BJ (cell line): ENCODE measurements at regions not wholly inside any gene's neighbourhood (a gene's known extent, or its start where the extent isn't known, plus 50 kb on each side); places are given as distances from the start of the nearest gene placed in this dataset.
"Not testable (repeated sequence)": the region's sequence is repeated elsewhere in the genome, so short reads cannot be mapped to it uniquely, and the experiment has no call there.

Experiments used
- CTCF ChIA-PET: fragments of 350-600 bp; formaldehyde crosslinking; extraction: SDS; loops from one replicate; lab custom pipeline; 2021; ENCODE audit warnings: antibody characterized with exemption, inconsistent platforms; lab: Yijun Ruan, JAX
- POLR2A ChIA-PET: fragments of 300-600 bp; sonication (Branson Sonifier 250); formaldehyde crosslinking; extraction: SDS; loops from one replicate; lab custom pipeline; 2021; ENCODE audit warnings: antibody characterized with exemption; lab: Charles Lee
- DNase-seq: peaks from one replicate; pipeline ENCODE4 v3.0.0-alpha.2; 2011; ENCODE audit warnings: low read depth
- H3K27me3 ChIP-seq: 2 replicates; pipeline ENCODE4 v1.6.0; 2011; ENCODE audit warnings: low read length; ENCODE audit not compliant: control insufficient read depth, insufficient read depth
- H3K36me3 ChIP-seq: 2 replicates; pipeline ENCODE4 v1.5.1; 2011; ENCODE audit warnings: low read length; ENCODE audit not compliant: control insufficient read depth, insufficient read depth
- H3K4me3 ChIP-seq: 2 replicates; pipeline ENCODE4 v1.5.1; 2011; ENCODE audit warnings: low read depth, mild to moderate bottlenecking, control low read depth, low read length
- TF ChIP-seq, protein P1 (sequence below): IDR thresholded peaks from 2 replicates; pipeline ENCODE4 v1.5.1; 2011; ENCODE audit warnings: low read depth, mild to moderate bottlenecking, control low read depth, inconsistent platforms, low read length, moderate library complexity; ENCODE audit not compliant: insufficient read depth

DNA sequence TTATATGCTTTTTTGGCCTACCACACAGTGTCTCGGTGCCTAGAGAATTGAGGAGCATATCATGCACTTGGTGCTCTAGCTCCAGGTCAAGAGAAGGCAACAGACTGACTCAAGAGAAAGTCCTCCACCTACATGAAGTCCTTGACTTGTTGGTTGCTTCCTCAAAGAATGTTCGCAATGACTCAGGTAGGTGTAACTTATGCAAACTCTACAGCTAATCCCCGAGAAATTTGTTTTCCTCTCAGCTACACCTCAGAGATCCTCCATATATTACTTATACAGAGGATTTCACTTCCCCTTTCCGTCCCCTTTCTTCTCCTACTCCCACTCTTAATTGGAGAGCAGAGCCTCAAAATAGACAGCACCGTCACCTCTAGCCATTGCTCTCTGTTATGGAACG, 1013.1 kb downstream of the KCNMA1 start:
- H3K4me3 ChIP-seq: no peak overlapping the region
- CTCF ChIA-PET: interaction anchor here (0.8 kb wide), 1 partner anchor 39 kb away, joined by 3 read pairs; no protein-coding TSS in a partner anchor
- H3K36me3 ChIP-seq: no peaks in the 10 kb centered on the region
- H3K27me3 ChIP-seq: no peaks in the 10 kb centered on the region
- POLR2A ChIA-PET: no interaction called here
- TF ChIP-seq, protein P1, sequence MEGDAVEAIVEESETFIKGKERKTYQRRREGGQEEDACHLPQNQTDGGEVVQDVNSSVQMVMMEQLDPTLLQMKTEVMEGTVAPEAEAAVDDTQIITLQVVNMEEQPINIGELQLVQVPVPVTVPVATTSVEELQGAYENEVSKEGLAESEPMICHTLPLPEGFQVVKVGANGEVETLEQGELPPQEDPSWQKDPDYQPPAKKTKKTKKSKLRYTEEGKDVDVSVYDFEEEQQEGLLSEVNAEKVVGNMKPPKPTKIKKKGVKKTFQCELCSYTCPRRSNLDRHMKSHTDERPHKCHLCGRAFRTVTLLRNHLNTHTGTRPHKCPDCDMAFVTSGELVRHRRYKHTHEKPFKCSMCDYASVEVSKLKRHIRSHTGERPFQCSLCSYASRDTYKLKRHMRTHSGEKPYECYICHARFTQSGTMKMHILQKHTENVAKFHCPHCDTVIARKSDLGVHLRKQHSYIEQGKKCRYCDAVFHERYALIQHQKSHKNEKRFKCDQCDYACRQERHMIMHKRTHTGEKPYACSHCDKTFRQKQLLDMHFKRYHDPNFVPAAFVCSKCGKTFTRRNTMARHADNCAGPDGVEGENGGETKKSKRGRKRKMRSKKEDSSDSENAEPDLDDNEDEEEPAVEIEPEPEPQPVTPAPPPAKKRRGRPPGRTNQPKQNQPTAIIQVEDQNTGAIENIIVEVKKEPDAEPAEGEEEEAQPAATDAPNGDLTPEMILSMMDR: no peak
- DNase-seq: no peak

- Histone ChIP-seq H3K27me3 (no peaks in the 10 kb centered on the region), H3K36me3 (no peaks in the 10 kb centered on the region), H3K4me3 (no peak overlapping the region)
- ChIA-PET CTCF (no interaction called here), POLR2A (no interaction called here)
- TF ChIP-seq, protein P1: no peak
- no peak for DNase-seq
Observed at GRCh38 chr10:76621886-76622620, 1015.6 kb downstream of the KCNMA1 start.

DNA sequence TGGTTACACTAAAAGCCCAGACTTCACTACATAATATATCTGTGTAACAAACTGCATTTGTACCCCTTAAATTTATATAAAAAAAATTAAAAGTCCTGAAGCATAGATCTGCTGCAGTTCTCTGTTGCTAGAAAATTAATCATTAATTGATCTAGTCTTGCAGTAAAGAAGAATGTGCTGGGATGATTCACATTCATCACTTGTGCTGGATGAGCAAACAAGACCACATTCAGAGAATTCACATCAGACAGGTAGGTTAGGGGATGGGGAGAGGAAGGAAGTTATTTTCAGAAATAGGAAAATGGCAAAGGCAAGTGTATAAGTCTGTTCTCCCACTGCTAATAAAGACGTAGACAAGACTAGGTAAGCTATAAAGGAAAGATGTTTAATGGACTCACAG, 1019.0 kb downstream of the KCNMA1 start:
- no peaks in the 10 kb centered on the region for H3K36me3 ChIP-seq
- DNase-seq: no peak
- CTCF ChIA-PET: no interaction called here

GRCh38 chr10:76618171-76618570, 1019.4 kb downstream of the KCNMA1 start:
- Histone ChIP-seq H3K4me3 (no peak overlapping the region), H3K27me3 (no peaks in the 10 kb centered on the region), H3K36me3 (no peaks in the 10 kb centered on the region)
- ChIA-PET CTCF (no interaction called here), POLR2A (no interaction called here)
- TF ChIP-seq, protein P1: no peak
- DNase-seq: no peak

More for the DNA sequence above, 1019.0 kb downstream of the KCNMA1 start:
- TF ChIP-seq, protein P1: no peak
- POLR2A ChIA-PET: no interaction called here
- Histone ChIP-seq H3K4me3 (no peak overlapping the region), H3K27me3 (no peaks in the 10 kb centered on the region)

DNA sequence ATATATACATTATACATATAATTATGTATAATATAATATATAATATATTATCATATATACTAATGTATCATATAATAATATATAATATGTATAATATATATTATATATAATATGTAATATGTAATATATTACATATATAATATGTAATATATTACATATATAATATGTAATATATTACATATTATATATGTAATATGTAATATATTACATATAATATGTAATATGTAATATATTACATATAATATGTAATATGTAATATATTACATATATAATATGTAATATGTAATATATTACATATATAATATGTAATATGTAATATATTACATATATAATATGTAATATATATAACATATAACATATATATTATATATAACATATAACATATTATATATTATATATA, 1020.9 kb downstream of the KCNMA1 start:
- H3K4me3 ChIP-seq, POLR2A ChIA-PET, H3K36me3 ChIP-seq, H3K27me3 ChIP-seq, DNase-seq, CTCF ChIA-PET: not testable (repeated sequence)

- ChIA-PET CTCF (interaction anchor here (1.1 kb wide), 1 partner anchor 36 kb away, joined by 4 read pairs; no protein-coding TSS in a partner anchor), POLR2A (no interaction called here)
Observed at GRCh38 chr10:76615049-76615448, 1022.6 kb downstream of the KCNMA1 start.

More at GRCh38 chr10:76615049-76615448, 1022.6 kb downstream of the KCNMA1 start:
- Histone ChIP-seq H3K36me3 (no peaks in the 10 kb centered on the region), H3K27me3 (no peaks in the 10 kb centered on the region), H3K4me3 (no peak overlapping the region)
- TF ChIP-seq, protein P1: no peak
- DNase-seq: no peak
